ENCODE measurements at regions not wholly inside any gene's neighbourhood (a gene's known extent, or its start where the extent isn't known, plus 50 kb on each side); places are given as distances from the start of the nearest gene placed in this dataset.

DNA sequence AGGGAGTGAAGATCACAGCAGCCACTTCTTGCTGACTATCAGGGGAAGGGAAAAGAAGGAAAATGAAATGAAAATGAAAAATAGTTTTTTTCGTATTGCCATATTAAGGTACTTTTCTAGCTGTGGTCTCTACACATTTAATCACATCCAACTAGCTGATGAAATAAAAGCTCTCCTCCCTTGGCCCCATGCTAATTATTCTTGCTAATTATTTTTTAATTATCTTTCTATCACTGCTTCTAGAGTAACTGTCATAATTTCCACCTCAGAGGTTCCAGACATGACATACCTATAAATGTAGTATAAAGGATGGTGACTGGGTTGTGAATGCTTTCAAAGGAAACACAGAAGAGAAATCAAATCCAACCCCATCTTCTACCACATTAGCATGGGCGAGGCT lies 334.1 kb upstream of the MAN1A1 start (continued):
- TF ChIP-seq, protein P1, sequence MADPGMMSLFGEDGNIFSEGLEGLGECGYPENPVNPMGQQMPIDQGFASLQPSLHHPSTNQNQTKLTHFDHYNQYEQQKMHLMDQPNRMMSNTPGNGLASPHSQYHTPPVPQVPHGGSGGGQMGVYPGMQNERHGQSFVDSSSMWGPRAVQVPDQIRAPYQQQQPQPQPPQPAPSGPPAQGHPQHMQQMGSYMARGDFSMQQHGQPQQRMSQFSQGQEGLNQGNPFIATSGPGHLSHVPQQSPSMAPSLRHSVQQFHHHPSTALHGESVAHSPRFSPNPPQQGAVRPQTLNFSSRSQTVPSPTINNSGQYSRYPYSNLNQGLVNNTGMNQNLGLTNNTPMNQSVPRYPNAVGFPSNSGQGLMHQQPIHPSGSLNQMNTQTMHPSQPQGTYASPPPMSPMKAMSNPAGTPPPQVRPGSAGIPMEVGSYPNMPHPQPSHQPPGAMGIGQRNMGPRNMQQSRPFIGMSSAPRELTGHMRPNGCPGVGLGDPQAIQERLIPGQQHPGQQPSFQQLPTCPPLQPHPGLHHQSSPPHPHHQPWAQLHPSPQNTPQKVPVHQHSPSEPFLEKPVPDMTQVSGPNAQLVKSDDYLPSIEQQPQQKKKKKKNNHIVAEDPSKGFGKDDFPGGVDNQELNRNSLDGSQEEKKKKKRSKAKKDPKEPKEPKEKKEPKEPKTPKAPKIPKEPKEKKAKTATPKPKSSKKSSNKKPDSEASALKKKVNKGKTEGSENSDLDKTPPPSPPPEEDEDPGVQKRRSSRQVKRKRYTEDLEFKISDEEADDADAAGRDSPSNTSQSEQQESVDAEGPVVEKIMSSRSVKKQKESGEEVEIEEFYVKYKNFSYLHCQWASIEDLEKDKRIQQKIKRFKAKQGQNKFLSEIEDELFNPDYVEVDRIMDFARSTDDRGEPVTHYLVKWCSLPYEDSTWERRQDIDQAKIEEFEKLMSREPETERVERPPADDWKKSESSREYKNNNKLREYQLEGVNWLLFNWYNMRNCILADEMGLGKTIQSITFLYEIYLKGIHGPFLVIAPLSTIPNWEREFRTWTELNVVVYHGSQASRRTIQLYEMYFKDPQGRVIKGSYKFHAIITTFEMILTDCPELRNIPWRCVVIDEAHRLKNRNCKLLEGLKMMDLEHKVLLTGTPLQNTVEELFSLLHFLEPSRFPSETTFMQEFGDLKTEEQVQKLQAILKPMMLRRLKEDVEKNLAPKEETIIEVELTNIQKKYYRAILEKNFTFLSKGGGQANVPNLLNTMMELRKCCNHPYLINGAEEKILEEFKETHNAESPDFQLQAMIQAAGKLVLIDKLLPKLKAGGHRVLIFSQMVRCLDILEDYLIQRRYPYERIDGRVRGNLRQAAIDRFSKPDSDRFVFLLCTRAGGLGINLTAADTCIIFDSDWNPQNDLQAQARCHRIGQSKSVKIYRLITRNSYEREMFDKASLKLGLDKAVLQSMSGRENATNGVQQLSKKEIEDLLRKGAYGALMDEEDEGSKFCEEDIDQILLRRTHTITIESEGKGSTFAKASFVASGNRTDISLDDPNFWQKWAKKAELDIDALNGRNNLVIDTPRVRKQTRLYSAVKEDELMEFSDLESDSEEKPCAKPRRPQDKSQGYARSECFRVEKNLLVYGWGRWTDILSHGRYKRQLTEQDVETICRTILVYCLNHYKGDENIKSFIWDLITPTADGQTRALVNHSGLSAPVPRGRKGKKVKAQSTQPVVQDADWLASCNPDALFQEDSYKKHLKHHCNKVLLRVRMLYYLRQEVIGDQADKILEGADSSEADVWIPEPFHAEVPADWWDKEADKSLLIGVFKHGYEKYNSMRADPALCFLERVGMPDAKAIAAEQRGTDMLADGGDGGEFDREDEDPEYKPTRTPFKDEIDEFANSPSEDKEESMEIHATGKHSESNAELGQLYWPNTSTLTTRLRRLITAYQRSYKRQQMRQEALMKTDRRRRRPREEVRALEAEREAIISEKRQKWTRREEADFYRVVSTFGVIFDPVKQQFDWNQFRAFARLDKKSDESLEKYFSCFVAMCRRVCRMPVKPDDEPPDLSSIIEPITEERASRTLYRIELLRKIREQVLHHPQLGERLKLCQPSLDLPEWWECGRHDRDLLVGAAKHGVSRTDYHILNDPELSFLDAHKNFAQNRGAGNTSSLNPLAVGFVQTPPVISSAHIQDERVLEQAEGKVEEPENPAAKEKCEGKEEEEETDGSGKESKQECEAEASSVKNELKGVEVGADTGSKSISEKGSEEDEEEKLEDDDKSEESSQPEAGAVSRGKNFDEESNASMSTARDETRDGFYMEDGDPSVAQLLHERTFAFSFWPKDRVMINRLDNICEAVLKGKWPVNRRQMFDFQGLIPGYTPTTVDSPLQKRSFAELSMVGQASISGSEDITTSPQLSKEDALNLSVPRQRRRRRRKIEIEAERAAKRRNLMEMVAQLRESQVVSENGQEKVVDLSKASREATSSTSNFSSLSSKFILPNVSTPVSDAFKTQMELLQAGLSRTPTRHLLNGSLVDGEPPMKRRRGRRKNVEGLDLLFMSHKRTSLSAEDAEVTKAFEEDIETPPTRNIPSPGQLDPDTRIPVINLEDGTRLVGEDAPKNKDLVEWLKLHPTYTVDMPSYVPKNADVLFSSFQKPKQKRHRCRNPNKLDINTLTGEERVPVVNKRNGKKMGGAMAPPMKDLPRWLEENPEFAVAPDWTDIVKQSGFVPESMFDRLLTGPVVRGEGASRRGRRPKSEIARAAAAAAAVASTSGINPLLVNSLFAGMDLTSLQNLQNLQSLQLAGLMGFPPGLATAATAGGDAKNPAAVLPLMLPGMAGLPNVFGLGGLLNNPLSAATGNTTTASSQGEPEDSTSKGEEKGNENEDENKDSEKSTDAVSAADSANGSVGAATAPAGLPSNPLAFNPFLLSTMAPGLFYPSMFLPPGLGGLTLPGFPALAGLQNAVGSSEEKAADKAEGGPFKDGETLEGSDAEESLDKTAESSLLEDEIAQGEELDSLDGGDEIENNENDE (IDR thresholded peaks at IDR 0.05; ENCODE audit: insufficient replicate concordance, low read length): no peak
- TF ChIP-seq EZH2 (IDR thresholded peaks at IDR 0.05; ENCODE audit: low read depth, low read length, severe bottlenecking): no peak
- no peak for TF ChIP-seq BACH1 (IDR thresholded peaks at IDR 0.05; ENCODE audit: low read length)
